GM23338 (cell line): ENCODE measurements at regions not wholly inside any gene's neighbourhood (a gene's known extent, or its start where the extent isn't known, plus 50 kb on each side); places are given as distances from the start of the nearest gene placed in this dataset.

Experiments
- ATAC-seq: fragments of 200-7000 bp; cut with Tn5 transposase; 3 replicates; pipeline ENCODE4 v1.9.1; 2020
- DNase-seq: peaks from one replicate; pipeline ENCODE4 v3.0.0-alpha.2; 2015; ENCODE audit warnings: low spot score
- H2AFZ ChIP-seq: fragments of 200-600 bp; sonication (generic); 2 replicates; pipeline ENCODE4 v1.8.0; 2016; ENCODE audit warnings: antibody characterized with exemption, mild to moderate bottlenecking, moderate library complexity
- H3F3A ChIP-seq: fragments of 200-600 bp; sonication (generic); replicated peaks from 2 replicates; pipeline ENCODE4 v1.8.0; 2017; ENCODE audit warnings: antibody characterized with exemption, mixed run types, low read depth
- H3K27ac ChIP-seq: fragments of 200-600 bp; sonication (generic); 2 replicates; pipeline ENCODE4 v1.6.1; 2016; ENCODE audit warnings: low read depth
- H3K27me3 ChIP-seq: fragments of 200-600 bp; sonication (generic); 2 replicates; pipeline ENCODE4 v1.8.0; 2016; ENCODE audit warnings: mild to moderate bottlenecking, mixed run types, moderate library complexity; ENCODE audit not compliant: insufficient read depth
- H3K36me3 ChIP-seq: fragments of 200-600 bp; sonication (generic); 2 replicates; pipeline ENCODE4 v1.8.0; 2016; ENCODE audit warnings: mild to moderate bottlenecking; ENCODE audit not compliant: insufficient read depth
- H3K4me1 ChIP-seq: fragments of 200-600 bp; sonication (generic); 2 replicates; pipeline ENCODE4 v1.8.0; 2016; ENCODE audit warnings: mild to moderate bottlenecking, moderate library complexity; ENCODE audit not compliant: insufficient read depth
- H3K4me2 ChIP-seq: fragments of 200-600 bp; sonication (generic); 2 replicates; pipeline ENCODE4 v1.7.1; 2017; ENCODE audit warnings: mixed run types
- H3K4me3 ChIP-seq: fragments of 200-600 bp; sonication (generic); 2 replicates; pipeline ENCODE4 v1.6.1; 2016; ENCODE audit warnings: mixed run types
- H3K79me2 ChIP-seq: fragments of 200-600 bp; sonication (generic); replicated peaks from 2 replicates; pipeline ENCODE4 v1.8.0; 2017; ENCODE audit warnings: mild to moderate bottlenecking; ENCODE audit not compliant: insufficient read depth
- H3K9me2 ChIP-seq: fragments of 200-600 bp; sonication (generic); 2 replicates; pipeline ENCODE4 v1.8.0; 2017; ENCODE audit not compliant: insufficient read depth
- H4K20me1 ChIP-seq: fragments of 200-600 bp; sonication (generic); replicated peaks from 2 replicates; pipeline ENCODE4 v1.8.0; 2017; ENCODE audit warnings: mild to moderate bottlenecking; ENCODE audit not compliant: insufficient read depth
- H3K27ac Mint-ChIP-seq: 2 replicates; pipeline ENCODE4 v1.8.0; 2020; ENCODE audit warnings: inconsistent platforms, mild to moderate bottlenecking, moderate library complexity, mixed read lengths
- H3K27me3 Mint-ChIP-seq: 3 replicates; pipeline ENCODE4 v1.8.0; 2022; ENCODE audit warnings: low read depth, mild to moderate bottlenecking, moderate library complexity, mixed read lengths, inconsistent platforms; ENCODE audit not compliant: insufficient read depth, poor library complexity
- H3K36me3 Mint-ChIP-seq: 3 replicates; pipeline ENCODE4 v1.8.0; 2021; ENCODE audit warnings: low read depth, mild to moderate bottlenecking, inconsistent platforms, moderate library complexity, mixed read lengths
- H3K4me1 Mint-ChIP-seq: 3 replicates; pipeline ENCODE4 v1.8.0; 2020; ENCODE audit warnings: mild to moderate bottlenecking, inconsistent platforms, mixed read lengths
- H3K4me3 Mint-ChIP-seq: 3 replicates; pipeline ENCODE4 v1.8.0; 2021; ENCODE audit warnings: moderate library complexity, mild to moderate bottlenecking, inconsistent platforms, mixed read lengths
- H3K9me3 Mint-ChIP-seq: 3 replicates; pipeline ENCODE4 v1.8.0; 2020; ENCODE audit warnings: moderate library complexity, mild to moderate bottlenecking, inconsistent platforms, mixed read lengths
- CREB1 ChIP-seq: fragments of 250-450 bp; sonication (Bioruptor Pico); IDR thresholded peaks from 2 replicates; pipeline ENCODE4 v1.5.0; 2020; ENCODE audit warnings: low read depth, mild to moderate bottlenecking, moderate library complexity
- EZH2phosphoT487 ChIP-seq: fragments of 200-600 bp; sonication (generic); IDR thresholded peaks from one replicate; pipeline ENCODE4 v1.8.1; 2018; ENCODE audit warnings: antibody characterized with exemption; ENCODE audit not compliant: unreplicated experiment
- NANOG ChIP-seq: IDR thresholded peaks from 2 replicates; pipeline ENCODE4 v1.6.1; 2016; ENCODE audit warnings: antibody characterized with exemption, borderline replicate concordance
- POLR2AphosphoS5 ChIP-seq: IDR thresholded peaks from 2 replicates; pipeline ENCODE4 v1.6.1; 2016; ENCODE audit warnings: antibody characterized with exemption, low read depth
- STAT1 ChIP-seq: IDR thresholded peaks from one replicate; pipeline ENCODE4 v1.6.1; 2016; ENCODE audit warnings: antibody characterized with exemption; ENCODE audit not compliant: unreplicated experiment
- ZNF114 ChIP-seq: fragments of 250-450 bp; sonication (Bioruptor Pico); IDR thresholded peaks from 2 replicates; pipeline ENCODE4 v1.5.0; 2020; ENCODE audit warnings: mild to moderate bottlenecking, moderate library complexity
- TF ChIP-seq, protein P1 (sequence below): IDR thresholded peaks from one replicate; pipeline ENCODE4 v1.6.1; 2018; ENCODE audit warnings: antibody characterized with exemption; ENCODE audit not compliant: unreplicated experiment
- TF ChIP-seq, protein P2 (sequence below), 2 experiments: fragments of 200-600 bp in 1 of 2; sonication (generic) in 1 of 2; conservative IDR thresholded peaks; 2 replicates each; pipeline versions ENCODE4 v1.5.1 to v1.6.1; 2016 to 2017; ENCODE audit warnings: antibody characterized with exemption in 2 of 2, low read depth in 2 of 2, mild to moderate bottlenecking in 2 of 2, moderate library complexity in 1 of 2

DNA sequence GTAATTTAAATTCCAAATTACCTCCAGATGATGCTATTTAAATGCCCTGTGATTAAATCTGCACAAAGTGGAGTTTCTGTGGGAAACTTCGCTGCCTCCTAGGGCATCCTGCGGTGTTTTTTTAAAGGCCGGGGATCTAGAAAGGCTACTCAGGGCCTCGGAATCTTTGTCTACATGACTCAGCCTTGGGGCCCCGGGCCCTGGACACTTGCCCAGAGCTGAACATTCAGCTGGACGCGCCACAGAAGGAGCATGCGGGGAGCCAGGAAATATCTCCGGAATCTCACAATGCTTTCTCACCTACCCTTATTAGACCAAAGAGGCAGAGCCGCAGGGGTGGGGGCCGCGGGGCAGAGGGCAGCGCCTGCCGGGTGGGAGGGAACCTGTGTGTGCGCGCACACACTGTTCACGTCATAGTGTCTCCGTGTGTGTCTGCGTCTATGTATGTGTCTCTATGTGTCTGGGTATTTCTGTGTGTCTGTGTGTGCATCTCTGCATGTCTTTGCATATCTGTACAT is 145.5 kb upstream of the TPM1 start (continued):
- TF ChIP-seq, protein P1, sequence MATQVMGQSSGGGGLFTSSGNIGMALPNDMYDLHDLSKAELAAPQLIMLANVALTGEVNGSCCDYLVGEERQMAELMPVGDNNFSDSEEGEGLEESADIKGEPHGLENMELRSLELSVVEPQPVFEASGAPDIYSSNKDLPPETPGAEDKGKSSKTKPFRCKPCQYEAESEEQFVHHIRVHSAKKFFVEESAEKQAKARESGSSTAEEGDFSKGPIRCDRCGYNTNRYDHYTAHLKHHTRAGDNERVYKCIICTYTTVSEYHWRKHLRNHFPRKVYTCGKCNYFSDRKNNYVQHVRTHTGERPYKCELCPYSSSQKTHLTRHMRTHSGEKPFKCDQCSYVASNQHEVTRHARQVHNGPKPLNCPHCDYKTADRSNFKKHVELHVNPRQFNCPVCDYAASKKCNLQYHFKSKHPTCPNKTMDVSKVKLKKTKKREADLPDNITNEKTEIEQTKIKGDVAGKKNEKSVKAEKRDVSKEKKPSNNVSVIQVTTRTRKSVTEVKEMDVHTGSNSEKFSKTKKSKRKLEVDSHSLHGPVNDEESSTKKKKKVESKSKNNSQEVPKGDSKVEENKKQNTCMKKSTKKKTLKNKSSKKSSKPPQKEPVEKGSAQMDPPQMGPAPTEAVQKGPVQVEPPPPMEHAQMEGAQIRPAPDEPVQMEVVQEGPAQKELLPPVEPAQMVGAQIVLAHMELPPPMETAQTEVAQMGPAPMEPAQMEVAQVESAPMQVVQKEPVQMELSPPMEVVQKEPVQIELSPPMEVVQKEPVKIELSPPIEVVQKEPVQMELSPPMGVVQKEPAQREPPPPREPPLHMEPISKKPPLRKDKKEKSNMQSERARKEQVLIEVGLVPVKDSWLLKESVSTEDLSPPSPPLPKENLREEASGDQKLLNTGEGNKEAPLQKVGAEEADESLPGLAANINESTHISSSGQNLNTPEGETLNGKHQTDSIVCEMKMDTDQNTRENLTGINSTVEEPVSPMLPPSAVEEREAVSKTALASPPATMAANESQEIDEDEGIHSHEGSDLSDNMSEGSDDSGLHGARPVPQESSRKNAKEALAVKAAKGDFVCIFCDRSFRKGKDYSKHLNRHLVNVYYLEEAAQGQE, result no peak
- no peak for TF ChIP-seq CREB1 (CRISPR knock-in tag)
- TF ChIP-seq, protein P2, sequence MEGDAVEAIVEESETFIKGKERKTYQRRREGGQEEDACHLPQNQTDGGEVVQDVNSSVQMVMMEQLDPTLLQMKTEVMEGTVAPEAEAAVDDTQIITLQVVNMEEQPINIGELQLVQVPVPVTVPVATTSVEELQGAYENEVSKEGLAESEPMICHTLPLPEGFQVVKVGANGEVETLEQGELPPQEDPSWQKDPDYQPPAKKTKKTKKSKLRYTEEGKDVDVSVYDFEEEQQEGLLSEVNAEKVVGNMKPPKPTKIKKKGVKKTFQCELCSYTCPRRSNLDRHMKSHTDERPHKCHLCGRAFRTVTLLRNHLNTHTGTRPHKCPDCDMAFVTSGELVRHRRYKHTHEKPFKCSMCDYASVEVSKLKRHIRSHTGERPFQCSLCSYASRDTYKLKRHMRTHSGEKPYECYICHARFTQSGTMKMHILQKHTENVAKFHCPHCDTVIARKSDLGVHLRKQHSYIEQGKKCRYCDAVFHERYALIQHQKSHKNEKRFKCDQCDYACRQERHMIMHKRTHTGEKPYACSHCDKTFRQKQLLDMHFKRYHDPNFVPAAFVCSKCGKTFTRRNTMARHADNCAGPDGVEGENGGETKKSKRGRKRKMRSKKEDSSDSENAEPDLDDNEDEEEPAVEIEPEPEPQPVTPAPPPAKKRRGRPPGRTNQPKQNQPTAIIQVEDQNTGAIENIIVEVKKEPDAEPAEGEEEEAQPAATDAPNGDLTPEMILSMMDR (conservative IDR thresholded peaks at IDR 0.05; ENCODE audit: low read depth in 2 of 2), result no peak
- TF ChIP-seq STAT1, result no peak
- no peak for TF ChIP-seq NANOG
- no peak for TF ChIP-seq POLR2AphosphoS5

DNA sequence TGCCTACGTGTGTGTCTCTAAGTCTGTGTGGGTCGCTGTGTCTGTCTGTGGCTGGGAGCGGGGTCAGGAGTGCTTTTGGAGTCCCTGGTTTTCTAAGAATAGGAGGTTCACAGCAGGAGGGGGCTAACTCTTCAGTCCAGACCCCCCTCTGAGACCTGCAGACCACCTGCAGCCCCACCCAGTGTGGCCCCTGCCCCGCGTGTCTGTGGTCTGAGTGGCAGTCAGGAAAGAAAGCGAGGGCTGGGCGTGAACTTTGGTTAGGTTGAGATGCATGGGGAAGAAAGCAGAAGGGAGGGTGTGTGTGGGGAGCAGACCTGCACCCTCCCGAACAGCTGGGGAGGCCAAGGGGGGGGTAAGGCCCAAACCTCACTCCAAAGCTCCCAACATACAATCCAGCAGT is 144.9 kb upstream of the TPM1 start:
- peaks cover 5% of the 10 kb centered on the region for H3K27me3 Mint-ChIP-seq
- ATAC-seq, result no peak
- peaks cover 52% of the 10 kb centered on the region for H3K4me1 Mint-ChIP-seq
- Histone ChIP-seq H3K27me3 (no peaks in the 10 kb centered on the region), H2AFZ (no peak overlapping the region), H3K4me1 (peaks cover 30% of the 10 kb centered on the region), H4K20me1 (no peaks in the 10 kb centered on the region), H3K4me2 (no peak overlapping the region), H3K27ac (no peak overlapping the region), H3K79me2 (no peaks in the 10 kb centered on the region), H3F3A (no peaks in the 10 kb centered on the region), H3K4me3 (no peak overlapping the region), H3K36me3 (no peaks in the 10 kb centered on the region), H3K9me2 (no peaks in the 10 kb centered on the region)
- no peak overlapping the region for H3K27ac Mint-ChIP-seq
- no peaks in the 10 kb centered on the region for H3K9me3 Mint-ChIP-seq
- no peak overlapping the region for H3K4me3 Mint-ChIP-seq
- no peak for DNase-seq
- no peaks in the 10 kb centered on the region for H3K36me3 Mint-ChIP-seq
- TF ChIP-seq, protein P1, result no peak
- no peak for TF ChIP-seq CREB1 (CRISPR knock-in tag)
- TF ChIP-seq, protein P2 (conservative IDR thresholded peaks at IDR 0.05; ENCODE audit: low read depth in 2 of 2), result no peak
- no peak for TF ChIP-seq ZNF114 (CRISPR knock-in tag)
- no peak for TF ChIP-seq STAT1
- no peak for TF ChIP-seq POLR2AphosphoS5
- TF ChIP-seq EZH2phosphoT487, result no peak
- TF ChIP-seq NANOG, result no peak
